ENCODE measurements at regions not wholly inside any gene's neighbourhood (a gene's known extent, or its start where the extent isn't known, plus 50 kb on each side); places are given as distances from the start of the nearest gene placed in this dataset.

- no peak for TF ChIP-seq CTCF (IDR thresholded peaks at IDR 0.05)
- TF ChIP-seq EP300 (IDR thresholded peaks at IDR 0.05), result no peak
- no peak for TF ChIP-seq POLR2A (IDR thresholded peaks at IDR 0.05)
Measured at GRCh38 chr11:134543241-134543640, 131.2 kb upstream of the B3GAT1 start.
